ENCODE measurements at regions not wholly inside any gene's neighbourhood (a gene's known extent, or its start where the extent isn't known, plus 50 kb on each side); places are given as distances from the start of the nearest gene placed in this dataset.
A peak's percentile ranks its signal among the peaks of the same experiment; 100 is the strongest.

GRCh38 chr6:159533016-159533415 lies 160.0 kb downstream of the SOD2 start:
- no peak overlapping the region for H3K27ac ChIP-seq (ENCODE audit: low read depth in 1 of 2, low read length in 2 of 2)

DNA sequence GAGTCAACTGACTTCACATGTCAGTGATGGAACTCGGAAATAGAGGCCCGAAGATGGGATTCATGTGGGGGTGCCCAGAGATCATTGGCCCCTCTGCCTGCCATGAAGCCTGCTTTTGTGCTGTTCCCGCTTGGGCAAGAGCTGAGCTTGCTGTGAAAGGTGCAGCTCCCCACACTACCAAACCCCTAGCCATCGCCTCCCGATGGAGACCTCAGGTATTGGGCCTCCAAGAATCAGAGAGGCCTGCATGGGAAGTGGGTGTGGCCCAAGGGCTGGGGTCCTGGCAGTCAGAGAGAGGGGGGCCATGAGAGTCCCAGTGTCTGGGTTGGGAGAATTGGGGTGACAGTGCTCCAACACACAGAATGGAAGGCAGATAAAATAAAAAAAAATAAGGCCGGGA lies 160.9 kb downstream of the SOD2 start:
- Histone ChIP-seq H3K9ac (ENCODE audit: insufficient read depth, low read length, poor library complexity, severe bottlenecking) (no peak overlapping the region), H3K79me2 (ENCODE audit: insufficient read depth, low read length) (no peaks in the 10 kb centered on the region), H3K4me3 (replicated peaks in 1 of 3; ENCODE audit: low read depth in 2 of 3, low read length in 3 of 3) (no peak overlapping the region), H3K9me3 (replicated peaks in 1 of 2; ENCODE audit: control insufficient read depth in 1 of 2, insufficient read depth in 1 of 2, low read length in 2 of 2) (no peaks in the 10 kb centered on the region), H3K27me3 (ENCODE audit: control insufficient read depth in 2 of 2, insufficient read depth in 2 of 2, low read length in 2 of 2) (no peaks in the 10 kb centered on the region), H3K27ac (ENCODE audit: low read depth in 1 of 2, low read length in 2 of 2) (no peak overlapping the region), H4K20me1 (ENCODE audit: insufficient read depth, low read length) (no peaks in the 10 kb centered on the region), H3K4me2 (replicated peaks; ENCODE audit: extremely low read depth, low read length, poor library complexity, severe bottlenecking) (no peak overlapping the region), H3K36me3 (replicated peaks in 1 of 2; ENCODE audit: control insufficient read depth in 1 of 2, insufficient read depth in 2 of 2, low read length in 2 of 2) (no peaks in the 10 kb centered on the region), H2AFZ (ENCODE audit: insufficient read depth, low read depth, low read length, poor library complexity, severe bottlenecking) (no peak overlapping the region), H3K4me1 (ENCODE audit: control insufficient read depth in 1 of 2, insufficient read depth in 2 of 2, low read length in 2 of 2) (no peaks in the 10 kb centered on the region)
- TF ChIP-seq CTCF (IDR thresholded peaks at IDR 0.05) = no peak
- no peaks in the 10 kb centered on the region for H3K36me3 Mint-ChIP-seq
- 92% methylated on average over 2 of the region's 6 CpGs for WGBS (ENCODE audit: insufficient coverage)
- DNase-seq = no peak
- no peaks in the 10 kb centered on the region for H3K9me3 Mint-ChIP-seq
- H3K27ac Mint-ChIP-seq = peak overlapping the region in 1 of 7 donors; percentile 3
- no peak overlapping the region for H3K4me3 Mint-ChIP-seq
- peaks cover 0 to 4% (median 0%) of the 10 kb centered on the region in 3 donors for H3K27me3 Mint-ChIP-seq (ENCODE audit: low read depth in 3 of 3)
- H3K4me1 Mint-ChIP-seq = peaks cover 3% of the 10 kb centered on the region
- intact Hi-C loops (cut with micrococcal nuclease) = no loop called here

More at GRCh38 chr6:159533016-159533415, 160.0 kb downstream of the SOD2 start:
- Histone ChIP-seq H3K79me2 (ENCODE audit: insufficient read depth, low read length) (no peaks in the 10 kb centered on the region), H3K9me3 (replicated peaks in 1 of 2; ENCODE audit: control insufficient read depth in 1 of 2, insufficient read depth in 1 of 2, low read length in 2 of 2) (no peaks in the 10 kb centered on the region), H3K4me3 (replicated peaks in 1 of 3; ENCODE audit: low read depth in 2 of 3, low read length in 3 of 3) (no peak overlapping the region), H2AFZ (ENCODE audit: insufficient read depth, low read depth, low read length, poor library complexity, severe bottlenecking) (no peak overlapping the region), H3K36me3 (replicated peaks in 1 of 2; ENCODE audit: control insufficient read depth in 1 of 2, insufficient read depth in 2 of 2, low read length in 2 of 2) (no peaks in the 10 kb centered on the region), H3K4me1 (ENCODE audit: control insufficient read depth in 1 of 2, insufficient read depth in 2 of 2, low read length in 2 of 2) (no peaks in the 10 kb centered on the region), H3K4me2 (replicated peaks; ENCODE audit: extremely low read depth, low read length, poor library complexity, severe bottlenecking) (no peak overlapping the region), H3K9ac (ENCODE audit: insufficient read depth, low read length, poor library complexity, severe bottlenecking) (no peak overlapping the region), H4K20me1 (ENCODE audit: insufficient read depth, low read length) (no peaks in the 10 kb centered on the region), H3K27me3 (ENCODE audit: control insufficient read depth in 2 of 2, insufficient read depth in 2 of 2, low read length in 2 of 2) (no peaks in the 10 kb centered on the region)
- no CpG with 5 or more reads among the region's 1 CpG for WGBS (ENCODE audit: insufficient coverage)
- intact Hi-C loops (cut with micrococcal nuclease) = no loop called here
- H3K27me3 Mint-ChIP-seq (ENCODE audit: low read depth in 3 of 3) = peaks cover 0 to 3% (median 1%) of the 10 kb centered on the region in 3 donors
- H3K9me3 Mint-ChIP-seq = no peaks in the 10 kb centered on the region
- H3K36me3 Mint-ChIP-seq = no peaks in the 10 kb centered on the region
- H3K4me3 Mint-ChIP-seq = no peak overlapping the region
- peaks cover 3% of the 10 kb centered on the region for H3K4me1 Mint-ChIP-seq
- no peak overlapping the region for H3K27ac Mint-ChIP-seq
- DNase-seq = no peak
- TF ChIP-seq CTCF (IDR thresholded peaks at IDR 0.05) = no peak

All from CD14-positive monocyte (primary cell).